HEK293 (cell line): ENCODE measurements at regions not wholly inside any gene's neighbourhood (a gene's known extent, or its start where the extent isn't known, plus 50 kb on each side); places are given as distances from the start of the nearest gene placed in this dataset.

ENCODE experiments used
- CTCF ChIA-PET: fragments of 350-600 bp; formaldehyde crosslinking; extraction: SDS; loops from one replicate; lab custom pipeline; 2021; ENCODE audit warnings: antibody characterized with exemption; lab: Yijun Ruan, JAX
- POLR2A ChIA-PET: fragments of 300-600 bp; formaldehyde crosslinking; extraction: SDS; loops from one replicate; lab custom pipeline; 2020; ENCODE audit warnings: antibody characterized with exemption, inconsistent platforms; lab: Yijun Ruan, JAX
- H3K27ac ChIP-seq: fragments of 200-500 bp; sonication (Bioruptor generic); 2 replicates; pipeline ENCODE4 v1.5.1; 2014; ENCODE audit warnings: low read depth, low read length, control low read depth, inconsistent platforms; ENCODE audit errors: extremely low read depth
- H3K36me3 ChIP-seq, 2 experiments: fragments of 200-500 bp in 1 of 2; sonication (Bioruptor generic) in 1 of 2; 1 replicate in 1 of 2; 2 replicates in 1 of 2; pipeline ENCODE4 v1.5.1; 2014 to 2017; ENCODE audit warnings: inconsistent platforms in 2 of 2, low read length in 2 of 2; ENCODE audit not compliant: control insufficient read depth in 2 of 2, insufficient read depth in 1 of 2
- H3K4me1 ChIP-seq: fragments of 200-500 bp; sonication (Bioruptor generic); 2 replicates; pipeline ENCODE4 v1.5.1; 2014; ENCODE audit warnings: mild to moderate bottlenecking, low read length, inconsistent platforms; ENCODE audit not compliant: control insufficient read depth, insufficient read depth
- H3K4me3 ChIP-seq: 2 replicates; pipeline ENCODE4 v1.5.1; 2011; ENCODE audit warnings: low read depth, mild to moderate bottlenecking, control low read depth, low read length, moderate library complexity
- H3K9me3 ChIP-seq: fragments of 200-500 bp; sonication (Bioruptor generic); 2 replicates; pipeline ENCODE4 v1.5.1; 2014; ENCODE audit warnings: low read depth, low read length, inconsistent platforms; ENCODE audit not compliant: control insufficient read depth, insufficient read depth
- FEZF1 ChIP-seq: fragments of 450-650 bp; formaldehyde crosslinking; IDR thresholded peaks from 2 replicates; pipeline ENCODE4 v1.5.1; 2016; ENCODE audit warnings: missing biosample characterization, missing genetic modification characterization
- KLF1 ChIP-seq: fragments of 450-650 bp; formaldehyde crosslinking; IDR thresholded peaks from 2 replicates; pipeline ENCODE4 v1.5.1; 2016; ENCODE audit warnings: missing biosample characterization, missing genetic modification characterization
- PBX3 ChIP-seq: sonication (generic); formaldehyde crosslinking; IDR thresholded peaks from 2 replicates; pipeline ENCODE4 v1.8.1; 2022; ENCODE audit warnings: mild to moderate bottlenecking, moderate library complexity, missing genetic modification reagents
- SP7 ChIP-seq: fragments of 450-650 bp; formaldehyde crosslinking; IDR thresholded peaks from 2 replicates; pipeline ENCODE4 v1.5.1; 2016; ENCODE audit warnings: missing biosample characterization, missing genetic modification characterization
- TSHZ1 ChIP-seq: fragments of 450-650 bp; formaldehyde crosslinking; IDR thresholded peaks from 2 replicates; pipeline ENCODE4 v1.5.1; 2016; ENCODE audit warnings: missing biosample characterization, missing genetic modification characterization, borderline replicate concordance
- ZBTB49 ChIP-seq: fragments of 450-650 bp; formaldehyde crosslinking; IDR thresholded peaks from 2 replicates; pipeline ENCODE4 v1.5.1; 2016; ENCODE audit warnings: missing biosample characterization, missing genetic modification characterization, low read depth
- ZEB2 ChIP-seq: fragments of 450-650 bp; formaldehyde crosslinking; IDR thresholded peaks from 2 replicates; pipeline ENCODE4 v1.5.1; 2016; ENCODE audit warnings: missing biosample characterization, missing genetic modification characterization
- ZNF155 ChIP-seq: fragments of 450-650 bp; formaldehyde crosslinking; IDR thresholded peaks from 2 replicates; pipeline ENCODE4 v1.5.1; 2016; ENCODE audit warnings: missing biosample characterization, missing genetic modification characterization
- ZNF266 ChIP-seq: fragments of 450-650 bp; formaldehyde crosslinking; IDR thresholded peaks from 2 replicates; pipeline ENCODE4 v1.5.1; 2016; ENCODE audit warnings: missing biosample characterization, missing genetic modification characterization, low read depth
- ZNF302 ChIP-seq: fragments of 450-650 bp; formaldehyde crosslinking; IDR thresholded peaks from 2 replicates; pipeline ENCODE4 v1.5.1; 2016; ENCODE audit warnings: missing biosample characterization, missing genetic modification characterization, low read depth
- ZNF335 ChIP-seq: fragments of 450-650 bp; formaldehyde crosslinking; conservative IDR thresholded peaks from 2 replicates; pipeline ENCODE4 v1.5.1; 2016; ENCODE audit warnings: missing biosample characterization, missing genetic modification characterization
- ZNF416 ChIP-seq: fragments of 450-650 bp; formaldehyde crosslinking; IDR thresholded peaks from 2 replicates; pipeline ENCODE4 v1.5.1; 2016; ENCODE audit warnings: missing biosample characterization, missing genetic modification characterization
- ZNF433 ChIP-seq: fragments of 450-650 bp; formaldehyde crosslinking; IDR thresholded peaks from 2 replicates; pipeline ENCODE4 v1.5.1; 2016; ENCODE audit warnings: missing biosample characterization, missing genetic modification characterization, low read depth
- ZNF521 ChIP-seq: fragments of 450-650 bp; formaldehyde crosslinking; IDR thresholded peaks from 2 replicates; pipeline ENCODE4 v1.5.1; 2017; ENCODE audit warnings: missing biosample characterization, mild to moderate bottlenecking, missing genetic modification characterization
- ZNF549 ChIP-seq: fragments of 450-650 bp; IDR thresholded peaks from 2 replicates; pipeline ENCODE4 v1.5.1; 2018; ENCODE audit warnings: missing biosample characterization, missing genetic modification characterization, mild to moderate bottlenecking, inconsistent platforms, moderate library complexity
- ZNF561 ChIP-seq: fragments of 450-650 bp; IDR thresholded peaks from 2 replicates; pipeline ENCODE4 v1.5.1; 2018; ENCODE audit warnings: missing biosample characterization, missing genetic modification characterization, borderline replicate concordance
- ZNF596 ChIP-seq: fragments of 450-650 bp; IDR thresholded peaks from 2 replicates; pipeline ENCODE4 v1.5.0; 2018; ENCODE audit warnings: missing biosample characterization, mild to moderate bottlenecking, missing genetic modification characterization, moderate library complexity
- ZNF629 ChIP-seq: fragments of 450-650 bp; formaldehyde crosslinking; IDR thresholded peaks from 2 replicates; pipeline ENCODE4 v1.5.1; 2017; ENCODE audit warnings: missing biosample characterization, missing genetic modification characterization
- ZNF701 ChIP-seq: fragments of 450-650 bp; formaldehyde crosslinking; IDR thresholded peaks from 2 replicates; pipeline ENCODE4 v1.5.1; 2016; ENCODE audit warnings: missing biosample characterization, missing genetic modification characterization
- ZNF707 ChIP-seq: fragments of 450-650 bp; formaldehyde crosslinking; IDR thresholded peaks from 2 replicates; pipeline ENCODE4 v1.5.1; 2016; ENCODE audit warnings: missing biosample characterization, missing genetic modification characterization
- ZXDB ChIP-seq: fragments of 450-650 bp; formaldehyde crosslinking; IDR thresholded peaks from 2 replicates; pipeline ENCODE4 v1.5.1; 2016; ENCODE audit warnings: missing biosample characterization, missing genetic modification characterization
- TF ChIP-seq, protein P1 (sequence below): fragments of 450-650 bp; formaldehyde crosslinking; IDR thresholded peaks from 2 replicates; pipeline ENCODE4 v1.5.1; 2017; ENCODE audit warnings: missing biosample characterization, missing genetic modification characterization
- TF ChIP-seq, protein P2 (sequence below): fragments of 450-650 bp; IDR thresholded peaks from 2 replicates; pipeline ENCODE4 v1.5.1; 2018; ENCODE audit warnings: missing biosample characterization, missing genetic modification characterization

DNA sequence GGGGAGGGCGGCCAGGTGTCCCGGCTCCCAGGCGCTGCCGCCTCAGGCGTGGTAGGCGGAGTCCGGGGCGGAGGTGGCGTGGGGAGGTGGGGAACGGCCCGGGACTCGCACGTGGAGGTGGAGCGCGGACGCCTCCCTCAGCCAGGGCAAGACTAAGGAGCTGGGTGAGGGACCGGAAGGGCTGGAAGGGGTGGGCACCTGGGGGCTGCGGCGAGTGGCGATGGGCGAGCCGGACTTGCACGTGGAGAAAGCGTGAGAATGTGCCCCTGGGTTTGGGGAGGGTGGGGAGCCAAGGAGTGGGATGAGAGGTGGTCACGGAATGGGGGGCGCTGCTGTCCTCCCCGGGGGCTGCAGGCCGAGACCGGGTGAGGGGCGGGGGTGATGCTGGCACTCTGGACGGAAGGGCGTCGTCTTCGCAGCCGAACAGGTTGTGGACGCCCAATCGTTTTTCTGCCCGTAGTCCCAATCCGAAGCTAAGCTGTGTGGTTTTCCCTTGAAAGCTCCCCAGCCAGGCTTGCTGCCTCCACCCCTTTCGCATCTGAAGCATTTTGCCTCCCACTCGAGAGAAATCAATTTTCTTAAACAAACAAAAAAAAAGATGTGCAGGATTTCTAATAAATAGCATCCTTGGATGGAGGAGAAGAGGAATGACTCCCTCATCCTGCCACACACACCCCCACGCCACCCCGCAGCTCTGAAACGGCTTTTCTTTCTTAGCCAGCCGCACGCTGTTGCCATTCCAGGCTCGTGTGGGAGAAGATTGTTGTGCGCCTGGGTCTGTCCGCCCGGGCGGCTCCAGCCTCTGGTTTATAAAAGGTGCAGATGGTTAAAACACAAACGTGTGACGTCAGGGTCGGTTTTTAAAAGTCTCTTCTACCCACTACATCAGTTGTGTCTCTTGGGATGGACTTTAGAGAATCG, 62.5 kb upstream of the ANKRD28 start (continued):
- no peak for TF ChIP-seq ZNF521 (tag by site-specific recombination)
- no peak for TF ChIP-seq ZNF549 (tag by site-specific recombination)
- no peak for TF ChIP-seq ZNF433 (tag by site-specific recombination)
- no peak for TF ChIP-seq ZNF701 (tag by site-specific recombination)
- TF ChIP-seq ZNF302 (tag by site-specific recombination) = no peak
- TF ChIP-seq ZNF561 (tag by site-specific recombination) = peak; percentile 10; the same call in 1 of the 2 replicates
- peak; percentile 81 for TF ChIP-seq ZNF335 (tag by site-specific recombination)
- TF ChIP-seq, protein P1, sequence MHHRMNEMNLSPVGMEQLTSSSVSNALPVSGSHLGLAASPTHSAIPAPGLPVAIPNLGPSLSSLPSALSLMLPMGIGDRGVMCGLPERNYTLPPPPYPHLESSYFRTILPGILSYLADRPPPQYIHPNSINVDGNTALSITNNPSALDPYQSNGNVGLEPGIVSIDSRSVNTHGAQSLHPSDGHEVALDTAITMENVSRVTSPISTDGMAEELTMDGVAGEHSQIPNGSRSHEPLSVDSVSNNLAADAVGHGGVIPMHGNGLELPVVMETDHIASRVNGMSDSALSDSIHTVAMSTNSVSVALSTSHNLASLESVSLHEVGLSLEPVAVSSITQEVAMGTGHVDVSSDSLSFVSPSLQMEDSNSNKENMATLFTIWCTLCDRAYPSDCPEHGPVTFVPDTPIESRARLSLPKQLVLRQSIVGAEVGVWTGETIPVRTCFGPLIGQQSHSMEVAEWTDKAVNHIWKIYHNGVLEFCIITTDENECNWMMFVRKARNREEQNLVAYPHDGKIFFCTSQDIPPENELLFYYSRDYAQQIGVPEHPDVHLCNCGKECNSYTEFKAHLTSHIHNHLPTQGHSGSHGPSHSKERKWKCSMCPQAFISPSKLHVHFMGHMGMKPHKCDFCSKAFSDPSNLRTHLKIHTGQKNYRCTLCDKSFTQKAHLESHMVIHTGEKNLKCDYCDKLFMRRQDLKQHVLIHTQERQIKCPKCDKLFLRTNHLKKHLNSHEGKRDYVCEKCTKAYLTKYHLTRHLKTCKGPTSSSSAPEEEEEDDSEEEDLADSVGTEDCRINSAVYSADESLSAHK = no peak
- TF ChIP-seq ZNF629 (tag by site-specific recombination) = peak; percentile 27; the same call in 1 of the 2 replicates
- TF ChIP-seq, protein P2, sequence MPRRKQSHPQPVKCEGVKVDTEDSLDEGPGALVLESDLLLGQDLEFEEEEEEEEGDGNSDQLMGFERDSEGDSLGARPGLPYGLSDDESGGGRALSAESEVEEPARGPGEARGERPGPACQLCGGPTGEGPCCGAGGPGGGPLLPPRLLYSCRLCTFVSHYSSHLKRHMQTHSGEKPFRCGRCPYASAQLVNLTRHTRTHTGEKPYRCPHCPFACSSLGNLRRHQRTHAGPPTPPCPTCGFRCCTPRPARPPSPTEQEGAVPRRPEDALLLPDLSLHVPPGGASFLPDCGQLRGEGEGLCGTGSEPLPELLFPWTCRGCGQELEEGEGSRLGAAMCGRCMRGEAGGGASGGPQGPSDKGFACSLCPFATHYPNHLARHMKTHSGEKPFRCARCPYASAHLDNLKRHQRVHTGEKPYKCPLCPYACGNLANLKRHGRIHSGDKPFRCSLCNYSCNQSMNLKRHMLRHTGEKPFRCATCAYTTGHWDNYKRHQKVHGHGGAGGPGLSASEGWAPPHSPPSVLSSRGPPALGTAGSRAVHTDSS (tag by site-specific recombination) = no peak
- TF ChIP-seq ZNF155 (tag by site-specific recombination) = no peak
- no peak for TF ChIP-seq PBX3
- TF ChIP-seq ZBTB49 (tag by site-specific recombination) = no peak

DNA sequence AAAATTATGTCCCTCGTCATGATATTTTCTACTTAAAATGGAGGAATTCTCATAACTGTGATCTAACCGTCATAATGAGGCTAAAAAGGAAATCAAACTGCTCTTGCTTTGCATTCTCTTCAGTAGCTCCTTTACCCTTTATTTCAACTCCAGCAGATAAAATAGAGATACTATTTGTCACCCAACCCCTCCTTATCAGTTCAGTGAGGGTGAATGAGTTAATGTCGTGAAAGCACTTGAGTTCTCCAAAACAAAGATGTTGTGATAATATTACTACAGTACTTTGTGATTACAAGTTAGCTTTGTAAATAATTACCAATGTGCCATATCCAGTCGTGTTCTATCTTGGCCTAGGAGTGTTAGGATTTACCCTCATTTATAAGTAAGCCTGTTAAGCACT, 63.4 kb upstream of the ANKRD28 start:
- Histone ChIP-seq H3K36me3 (no peaks in the 10 kb centered on the region), H3K4me1 (0 out of 2 replicates have a peak, but pooled peaks cover 4% of the 10 kb centered on the region), H3K9me3 (no peaks in the 10 kb centered on the region), H3K27ac (no peak overlapping the region), H3K4me3 (no peak overlapping the region)
- ChIA-PET CTCF (interaction anchor here (1.0 to 1.4 kb wide), 2 partner anchors 15 to 317 kb away, joined by 3 read pairs; no protein-coding TSS in a partner anchor), POLR2A (no interaction called here)
- TF ChIP-seq SP7 (tag by site-specific recombination) (0 out of 2 replicates have a peak, but pooled peaks have one; percentile 28), ZNF707 (no peak), ZNF416 (tag by site-specific recombination) (no peak), KLF1 (tag by site-specific recombination) (no peak), ZNF596 (tag by site-specific recombination) (no peak), FEZF1 (tag by site-specific recombination) (0 out of 2 replicates have a peak, but pooled peaks have one; percentile 11), ZXDB (tag by site-specific recombination) (peak; percentile 41; the same call in 1 of the 2 replicates), ZEB2 (tag by site-specific recombination) (no peak), TSHZ1 (tag by site-specific recombination) (no peak), ZNF266 (no peak)
- TF ChIP-seq, protein P2 (tag by site-specific recombination) = no peak
